ENCODE measurements at regions not wholly inside any gene's neighbourhood (a gene's known extent, or its start where the extent isn't known, plus 50 kb on each side); places are given as distances from the start of the nearest gene placed in this dataset.

- H3K4me2 ChIP-seq = no peak overlapping the region
- no peak overlapping the region for H3K4me3 ChIP-seq
- peaks cover 24% of the 10 kb centered on the region for H3K4me1 ChIP-seq (ENCODE audit: insufficient read depth)
- no peak for TF ChIP-seq EZH2phosphoT487 (IDR thresholded peaks at IDR 0.05; ENCODE audit: low read depth, severe bottlenecking, unreplicated experiment)
- no peak for TF ChIP-seq EZH2 (IDR thresholded peaks at IDR 0.05; ENCODE audit: borderline replicate concordance)
- no peak for TF ChIP-seq CTCF (IDR thresholded peaks at IDR 0.05; ENCODE audit: poor library complexity)
- H3K9me2 ChIP-seq (replicated peaks; ENCODE audit: insufficient read depth) = no peaks in the 10 kb centered on the region
- WGBS (ENCODE audit: low lambda C conversion rate, missing lambda C conversion rate) = 76% methylated on average over 5 of the region's 5 CpGs
- no peak for DNase-seq (ENCODE audit: low spot score)
- H3K9me3 ChIP-seq (ENCODE audit: low read depth) = no peaks in the 10 kb centered on the region
- H3K36me3 ChIP-seq (replicated peaks; ENCODE audit: insufficient read depth, low read depth) = no peaks in the 10 kb centered on the region
- H3K27ac ChIP-seq = no peak overlapping the region
- no peaks in the 10 kb centered on the region for H3K27me3 ChIP-seq
- no peak overlapping the region for H2AFZ ChIP-seq
- no peaks in the 10 kb centered on the region for H3K79me2 ChIP-seq
- no peaks in the 10 kb centered on the region for H4K20me1 ChIP-seq (ENCODE audit: insufficient read depth, poor library complexity, severe bottlenecking)
Observed at GRCh38 chr12:115449526-115449925, 765.6 kb upstream of the TBX3 start.

GRCh38 chr12:115444346-115444745 lies 760.4 kb upstream of the TBX3 start:
- H3K27ac ChIP-seq = no peak overlapping the region
- no peaks in the 10 kb centered on the region for H3K9me2 ChIP-seq (replicated peaks; ENCODE audit: insufficient read depth)
- 85% methylated on average over 1 of the region's 1 CpG for WGBS (ENCODE audit: low lambda C conversion rate, missing lambda C conversion rate)
- no peaks in the 10 kb centered on the region for H3K79me2 ChIP-seq
- no peak for TF ChIP-seq EZH2phosphoT487 (IDR thresholded peaks at IDR 0.05; ENCODE audit: low read depth, severe bottlenecking, unreplicated experiment)
- no peak for TF ChIP-seq CTCF (IDR thresholded peaks at IDR 0.05; ENCODE audit: poor library complexity)
- no peaks in the 10 kb centered on the region for H3K27me3 ChIP-seq
- H3K9me3 ChIP-seq (ENCODE audit: low read depth) = no peaks in the 10 kb centered on the region
- no peak overlapping the region for H2AFZ ChIP-seq
- H3K4me2 ChIP-seq = no peak overlapping the region
- H3K4me3 ChIP-seq = no peak overlapping the region
- H3K4me1 ChIP-seq (ENCODE audit: insufficient read depth) = peaks cover 4% of the 10 kb centered on the region
- no peaks in the 10 kb centered on the region for H4K20me1 ChIP-seq (ENCODE audit: insufficient read depth, poor library complexity, severe bottlenecking)
- H3K36me3 ChIP-seq (replicated peaks; ENCODE audit: insufficient read depth, low read depth) = no peaks in the 10 kb centered on the region
- DNase-seq (ENCODE audit: low spot score) = no peak

- 64% methylated on average over 4 of the region's 4 CpGs for WGBS (ENCODE audit: low lambda C conversion rate, missing lambda C conversion rate)
- H3K9me3 ChIP-seq (ENCODE audit: low read depth) = no peaks in the 10 kb centered on the region
- H4K20me1 ChIP-seq (ENCODE audit: insufficient read depth, poor library complexity, severe bottlenecking) = no peaks in the 10 kb centered on the region
- no peaks in the 10 kb centered on the region for H3K79me2 ChIP-seq
- TF ChIP-seq EZH2phosphoT487 (IDR thresholded peaks at IDR 0.05; ENCODE audit: low read depth, severe bottlenecking, unreplicated experiment) (no peak), CTCF (IDR thresholded peaks at IDR 0.05; ENCODE audit: poor library complexity) (no peak), EZH2 (IDR thresholded peaks at IDR 0.05; ENCODE audit: borderline replicate concordance) (no peak)
- no peak for DNase-seq (ENCODE audit: low spot score)
- no peak overlapping the region for H3K4me3 ChIP-seq
- no peak overlapping the region for H2AFZ ChIP-seq
- no peak overlapping the region for H3K4me2 ChIP-seq
- H3K4me1 ChIP-seq (ENCODE audit: insufficient read depth) = peaks cover 4% of the 10 kb centered on the region
- H3K27me3 ChIP-seq = no peaks in the 10 kb centered on the region
- no peaks in the 10 kb centered on the region for H3K36me3 ChIP-seq (replicated peaks; ENCODE audit: insufficient read depth, low read depth)
- no peaks in the 10 kb centered on the region for H3K9me2 ChIP-seq (replicated peaks; ENCODE audit: insufficient read depth)
- H3K27ac ChIP-seq = no peak overlapping the region
Observed at GRCh38 chr12:115443351-115443938, 759.5 kb upstream of the TBX3 start.

- peak; percentile 63 for DNase-seq (ENCODE audit: low spot score)
- Histone ChIP-seq H3K9me2 (replicated peaks; ENCODE audit: insufficient read depth) (no peaks in the 10 kb centered on the region), H3K9me3 (ENCODE audit: low read depth) (no peaks in the 10 kb centered on the region), H3K4me2 (no peak overlapping the region), H3K79me2 (no peaks in the 10 kb centered on the region), H3K4me3 (no peak overlapping the region), H3K36me3 (replicated peaks; ENCODE audit: insufficient read depth, low read depth) (no peaks in the 10 kb centered on the region), H3K4me1 (ENCODE audit: insufficient read depth) (peaks cover 4% of the 10 kb centered on the region), H4K20me1 (ENCODE audit: insufficient read depth, poor library complexity, severe bottlenecking) (no peaks in the 10 kb centered on the region), H3K27me3 (no peaks in the 10 kb centered on the region), H3K27ac (no peak overlapping the region), H2AFZ (no peak overlapping the region)
- 69% methylated on average over 3 of the region's 3 CpGs for WGBS (ENCODE audit: low lambda C conversion rate, missing lambda C conversion rate)
- TF ChIP-seq EZH2 (IDR thresholded peaks at IDR 0.05; ENCODE audit: borderline replicate concordance) = no peak
- TF ChIP-seq CTCF (IDR thresholded peaks at IDR 0.05; ENCODE audit: poor library complexity) = no peak
- TF ChIP-seq EZH2phosphoT487 (IDR thresholded peaks at IDR 0.05; ENCODE audit: low read depth, severe bottlenecking, unreplicated experiment) = no peak
Observed at GRCh38 chr12:115440438-115440837, 756.5 kb upstream of the TBX3 start.

Data from hepatocyte (in vitro differentiated cells).